IMR-90 (cell line): ENCODE measurements at regions not wholly inside any gene's neighbourhood (a gene's known extent, or its start where the extent isn't known, plus 50 kb on each side); places are given as distances from the start of the nearest gene placed in this dataset.

ENCODE experiments used
- CEBPB ChIP-seq: IDR thresholded peaks from 2 replicates; pipeline ENCODE4 v1.6.1; 2012; ENCODE audit warnings: low read depth, low read length, improper control_type of control experiment
- CHD1 ChIP-seq: IDR thresholded peaks from 2 replicates; pipeline ENCODE4 v1.6.1; 2012; ENCODE audit warnings: low read depth, low read length, improper control_type of control experiment
- CTCF ChIP-seq: conservative IDR thresholded peaks from 2 replicates; pipeline ENCODE4 v1.5.1; 2012; ENCODE audit warnings: mild to moderate bottlenecking, low read depth, low read length, improper control_type of control experiment
- MAFK ChIP-seq: IDR thresholded peaks from 2 replicates; pipeline ENCODE4 v1.6.1; 2012; ENCODE audit warnings: low read depth, low read length, improper control_type of control experiment
- MAZ ChIP-seq: IDR thresholded peaks from 2 replicates; pipeline ENCODE4 v1.6.1; 2012; ENCODE audit warnings: low read depth, mild to moderate bottlenecking, low read length, improper control_type of control experiment, moderate library complexity, borderline replicate concordance
- MXI1 ChIP-seq: IDR thresholded peaks from 2 replicates; pipeline ENCODE4 v1.6.1; 2012; ENCODE audit warnings: low read depth, mild to moderate bottlenecking, low read length, moderate library complexity, borderline replicate concordance
- POLR2A ChIP-seq: IDR thresholded peaks from 2 replicates; pipeline ENCODE4 v1.6.1; 2012; ENCODE audit warnings: mild to moderate bottlenecking, low read depth, low read length
- RAD21 ChIP-seq: IDR thresholded peaks from 2 replicates; pipeline ENCODE4 v1.6.1; 2012; ENCODE audit warnings: low read length, improper control_type of control experiment
- RCOR1 ChIP-seq: IDR thresholded peaks from 2 replicates; pipeline ENCODE4 v1.6.1; 2012; ENCODE audit warnings: mild to moderate bottlenecking, low read length, improper control_type of control experiment; ENCODE audit not compliant: insufficient replicate concordance

GRCh38 chr17:73933164-73933766, 270.2 kb upstream of the RPL38 start:
- TF ChIP-seq CTCF (no peak), POLR2A (no peak), MAZ (no peak), CHD1 (no peak), CEBPB (no peak), RAD21 (no peak), MAFK (no peak), MXI1 (no peak), RCOR1 (no peak)
